HG03095 (cell line): ENCODE measurements at regions not wholly inside any gene's neighbourhood (a gene's known extent, or its start where the extent isn't known, plus 50 kb on each side); places are given as distances from the start of the nearest gene placed in this dataset.
A peak's percentile ranks its signal among the peaks of the same experiment; 100 is the strongest.

Experiments
- ATAC-seq: cut with Tn5 transposase; IDR thresholded peaks from one replicate; pipeline ENCODE4 v1.9.1; 2021; ENCODE audit warnings: moderate library complexity; ENCODE audit not compliant: unreplicated experiment

DNA sequence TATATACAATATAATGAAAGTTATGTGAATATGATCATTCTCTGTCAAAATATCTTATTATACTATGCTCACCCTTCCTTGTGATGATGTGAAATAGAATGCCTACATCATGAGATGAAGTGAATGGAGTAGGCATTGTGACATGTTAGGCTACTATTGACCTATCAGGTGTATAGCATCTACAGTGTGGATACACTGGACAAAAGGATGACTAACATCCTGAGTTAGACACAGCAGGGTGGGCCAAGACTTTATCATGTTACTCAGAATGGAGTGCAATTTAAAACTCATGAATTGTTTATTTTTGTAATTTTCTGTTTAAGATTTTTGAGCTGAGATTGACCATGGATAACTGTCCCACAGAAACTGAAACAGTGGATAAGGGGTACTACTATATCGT is 53.4 kb upstream of the NAV3 start:
- ATAC-seq: no peak

DNA sequence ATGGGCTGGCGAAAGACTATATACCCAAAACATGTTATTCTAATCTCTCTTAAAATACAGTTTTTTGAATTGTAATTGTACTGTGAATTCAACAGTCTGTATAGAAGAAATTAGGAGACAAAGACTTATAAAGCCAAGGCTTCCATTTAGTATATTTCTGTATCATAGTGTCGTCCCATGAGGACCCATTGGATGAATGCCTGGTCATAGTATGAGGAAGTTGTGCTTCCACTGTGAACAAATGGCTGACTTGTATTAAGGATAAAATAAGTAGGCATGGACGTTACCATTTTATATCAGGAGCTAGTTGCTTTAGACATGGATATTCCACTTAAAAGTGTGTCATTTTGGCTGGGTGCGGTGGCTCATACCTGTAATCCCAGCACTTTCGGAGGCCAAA is 55.9 kb upstream of the NAV3 start:
- no peak for ATAC-seq

DNA sequence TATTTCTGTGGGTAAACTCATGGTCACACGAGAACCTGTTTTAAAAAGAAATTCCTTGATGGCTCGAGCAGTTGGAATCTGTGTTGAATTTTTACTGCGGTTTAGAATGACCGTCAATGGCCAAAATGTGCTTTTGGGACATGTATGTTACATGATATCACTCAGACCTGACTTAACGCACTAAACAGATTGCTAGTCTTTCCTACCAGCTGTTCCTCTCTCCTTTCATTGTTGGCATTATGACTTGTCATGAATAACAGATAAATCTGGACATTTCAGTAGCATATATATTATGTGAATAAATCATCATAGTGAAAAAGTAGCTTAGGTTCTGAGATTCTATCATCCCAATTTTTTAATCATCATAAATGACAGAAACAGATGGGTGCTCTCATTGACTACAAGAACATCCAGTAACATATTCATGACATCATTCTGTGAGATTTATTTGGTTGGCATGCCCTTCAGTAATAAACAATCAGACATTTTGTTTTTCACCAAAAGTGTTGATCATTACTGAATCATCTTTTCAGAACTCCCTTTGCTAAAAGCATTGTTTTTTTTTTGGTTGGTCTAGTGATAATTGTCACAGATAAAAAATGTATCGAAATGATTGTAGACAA is 57.9 kb upstream of the NAV3 start:
- no peak for ATAC-seq

DNA sequence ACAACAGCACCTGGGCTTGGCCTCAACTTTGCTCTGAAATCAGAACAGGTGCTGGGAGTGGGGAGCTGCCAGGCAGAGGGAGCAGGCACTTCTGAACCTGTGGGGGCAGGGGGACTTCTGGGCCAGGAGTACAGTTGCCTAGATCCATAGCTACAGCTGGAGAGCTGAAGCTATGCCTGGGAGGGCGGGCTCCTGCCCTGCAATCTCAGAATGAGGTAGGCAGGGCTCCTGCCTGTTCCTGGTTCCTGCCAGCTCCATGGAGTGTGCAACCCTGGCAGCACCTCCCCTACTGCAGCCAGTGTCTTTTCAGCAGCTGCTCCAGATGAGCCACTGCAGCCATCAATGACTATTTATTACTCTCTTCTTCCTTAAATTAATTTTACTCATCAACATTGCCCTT is 62.1 kb upstream of the NAV3 start:
- no peak for ATAC-seq

DNA sequence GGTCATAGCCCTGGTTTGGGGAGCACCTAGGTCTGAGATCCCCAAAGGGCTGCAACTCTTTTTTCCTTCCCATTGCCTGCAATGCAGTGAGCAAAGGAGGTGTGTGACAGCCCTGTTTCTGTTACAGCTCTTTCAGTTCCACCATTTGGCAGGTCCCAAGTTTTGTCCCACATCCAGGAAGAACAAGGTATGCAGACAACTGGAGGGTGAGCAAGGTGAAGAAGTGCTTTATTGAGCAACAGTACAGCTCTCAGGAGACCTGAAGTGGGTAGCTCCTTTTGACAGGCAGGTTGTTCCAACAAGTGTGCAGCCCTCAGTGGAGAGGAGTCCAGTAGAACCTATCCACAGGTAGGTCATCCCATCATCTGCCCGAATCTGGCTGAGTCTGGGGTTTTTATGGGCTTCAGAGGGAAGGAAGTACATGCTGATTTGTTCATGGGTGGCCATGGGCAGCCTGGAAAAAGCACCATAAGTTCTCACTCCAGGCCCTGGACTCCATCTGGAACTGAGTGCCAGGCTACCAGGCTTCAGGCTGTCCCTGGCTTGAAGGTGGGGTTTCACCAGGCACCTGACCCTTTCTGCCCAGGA is 62.8 kb upstream of the NAV3 start:
- no peak for ATAC-seq

DNA sequence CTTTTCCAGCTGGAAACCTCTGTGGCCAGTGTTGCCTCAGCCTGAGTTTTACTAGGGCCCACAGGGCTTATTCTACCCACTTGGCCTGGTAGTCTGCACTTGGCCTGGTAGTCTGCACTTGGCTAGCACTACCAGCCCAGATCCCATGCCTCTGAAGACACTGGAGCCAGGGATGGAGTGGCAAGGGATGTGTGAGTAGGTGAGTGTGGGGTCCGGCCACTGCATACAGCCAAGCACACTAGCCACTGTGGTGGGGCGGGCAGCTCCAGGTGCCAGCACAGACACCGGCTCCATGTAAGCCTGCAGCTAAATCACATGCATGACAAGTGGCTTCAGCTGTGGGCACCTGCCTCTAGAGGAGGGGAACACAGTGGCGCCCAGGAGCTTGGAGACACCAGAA is 63.4 kb upstream of the NAV3 start:
- ATAC-seq: no peak

DNA sequence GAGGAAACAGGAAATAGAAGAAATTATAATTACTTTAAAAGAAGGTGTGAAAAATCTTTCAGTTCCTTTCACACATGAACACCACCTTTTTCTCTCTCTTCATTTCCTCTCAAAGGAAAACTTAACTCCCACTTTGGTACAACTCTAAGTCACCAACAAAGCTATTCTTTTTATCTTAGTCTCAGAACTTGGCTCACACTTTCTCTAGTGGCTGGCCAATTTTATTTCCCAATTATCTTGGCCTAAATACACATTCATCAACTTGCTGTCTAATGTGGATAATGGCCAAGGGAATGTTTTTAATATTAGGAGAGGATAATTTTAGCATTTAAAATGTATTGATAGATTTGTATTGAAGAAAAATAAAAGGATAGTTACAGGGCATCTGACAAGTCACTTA is 64.5 kb upstream of the NAV3 start:
- no peak for ATAC-seq

DNA sequence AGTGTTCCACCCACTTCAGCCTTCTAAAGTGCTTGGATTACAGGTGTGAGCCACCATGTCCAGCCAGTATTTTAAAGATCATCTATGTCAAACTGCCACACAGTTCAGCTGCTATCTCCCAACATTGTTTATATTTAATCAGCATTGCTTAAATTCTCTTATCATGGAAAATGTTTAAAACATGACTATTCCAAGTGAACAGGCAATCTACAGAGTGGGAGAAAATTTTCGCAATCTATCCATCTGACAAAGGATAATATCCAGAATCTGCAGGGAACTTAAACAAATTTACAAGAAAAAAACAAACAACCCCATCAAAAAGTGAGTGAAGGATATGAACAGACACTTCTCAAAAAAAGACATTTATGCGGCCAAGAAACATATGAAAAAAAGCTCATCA is 69.4 kb upstream of the NAV3 start:
- no peak for ATAC-seq

DNA sequence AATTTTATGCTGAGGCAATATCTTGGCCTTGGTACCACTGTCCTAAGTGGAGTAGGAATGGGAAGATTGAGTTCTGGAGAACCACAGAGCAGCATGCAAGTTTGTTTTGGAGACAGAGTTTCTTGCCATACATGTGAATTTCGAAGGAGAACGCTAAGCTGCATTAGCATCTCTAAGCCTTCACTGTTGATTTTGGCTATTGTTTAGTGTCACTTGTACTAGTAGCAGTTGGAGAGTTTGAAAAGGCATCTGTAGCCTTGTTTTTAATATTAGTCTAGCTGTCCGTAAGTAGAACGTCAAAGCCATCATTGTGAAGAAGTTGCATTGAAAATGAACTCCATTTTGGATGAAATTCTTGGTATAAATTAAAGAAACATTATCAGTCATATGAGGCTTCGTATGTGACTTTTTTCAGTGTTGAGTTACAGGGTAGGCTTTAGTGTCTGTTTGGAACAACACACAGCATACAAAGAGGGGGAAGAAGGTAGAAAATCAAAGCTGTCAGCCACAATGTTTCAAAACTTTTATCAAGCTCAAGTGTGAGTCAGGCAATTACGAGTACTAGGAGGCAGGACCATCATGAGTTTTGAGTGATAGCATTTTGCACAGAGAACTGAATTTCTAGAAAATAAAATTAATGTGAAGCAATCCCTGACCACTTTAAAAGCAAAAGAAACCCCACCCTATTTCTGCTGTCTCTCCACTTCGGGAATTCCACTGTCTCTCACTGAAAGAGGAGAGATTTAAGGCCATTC is 70.2 kb upstream of the NAV3 start:
- no peak for ATAC-seq

DNA sequence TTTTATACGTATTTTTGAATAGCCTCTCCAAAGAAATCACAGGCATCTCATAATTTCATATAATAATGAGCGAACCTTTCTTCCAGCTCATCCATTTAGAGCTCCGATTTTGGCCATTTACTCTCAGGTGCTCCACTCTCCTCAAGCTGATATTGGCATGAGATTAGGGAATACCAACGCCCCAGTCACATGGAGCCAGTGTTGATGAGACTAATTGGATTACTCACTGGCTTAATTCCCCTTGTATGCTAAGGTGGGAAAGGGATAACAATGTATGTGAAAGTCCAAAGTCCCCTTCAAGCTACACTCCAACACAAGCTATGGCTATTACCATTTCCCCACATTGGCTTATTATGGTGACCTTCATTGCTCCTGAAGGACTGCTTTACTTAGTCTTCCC is 76.6 kb upstream of the NAV3 start:
- no peak for ATAC-seq

DNA sequence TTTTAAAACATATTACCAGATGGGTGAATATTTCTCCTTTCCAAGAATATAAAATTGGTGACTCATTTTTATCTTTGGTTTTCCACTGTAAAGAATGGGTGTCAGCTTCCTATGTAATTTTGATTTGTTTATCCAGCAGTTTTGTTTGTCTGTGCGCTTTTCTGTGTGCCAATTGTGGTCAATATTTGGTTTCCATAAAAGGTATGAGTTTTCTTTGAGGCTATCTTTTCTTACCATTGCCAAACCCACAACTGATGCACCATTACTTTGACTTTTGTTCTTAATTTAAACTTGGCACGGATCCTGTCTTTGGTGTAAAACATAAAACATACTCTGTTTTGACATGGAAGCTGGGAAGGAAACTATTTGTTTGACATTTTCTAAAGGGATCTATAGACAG is 78.8 kb upstream of the NAV3 start:
- ATAC-seq: no peak

DNA sequence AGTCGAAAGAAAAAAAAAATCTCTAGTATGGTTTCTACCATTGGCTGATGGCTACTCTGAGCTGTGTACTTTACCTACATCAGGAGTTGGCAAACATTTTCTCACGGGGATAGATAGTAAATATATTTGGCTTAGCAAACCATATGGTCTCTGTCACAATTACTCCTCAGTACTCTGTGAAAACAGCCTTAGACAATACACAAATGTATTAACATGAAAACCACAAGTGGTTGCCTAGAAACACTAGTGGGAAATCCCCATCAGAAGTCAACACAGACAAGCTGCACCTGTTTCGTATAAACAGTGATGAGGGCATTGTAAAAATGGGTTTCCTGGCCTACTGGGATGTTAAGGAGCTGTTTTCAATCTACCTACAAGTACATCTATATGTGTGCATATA is 84.6 kb upstream of the NAV3 start:
- ATAC-seq: peak; percentile 100

DNA sequence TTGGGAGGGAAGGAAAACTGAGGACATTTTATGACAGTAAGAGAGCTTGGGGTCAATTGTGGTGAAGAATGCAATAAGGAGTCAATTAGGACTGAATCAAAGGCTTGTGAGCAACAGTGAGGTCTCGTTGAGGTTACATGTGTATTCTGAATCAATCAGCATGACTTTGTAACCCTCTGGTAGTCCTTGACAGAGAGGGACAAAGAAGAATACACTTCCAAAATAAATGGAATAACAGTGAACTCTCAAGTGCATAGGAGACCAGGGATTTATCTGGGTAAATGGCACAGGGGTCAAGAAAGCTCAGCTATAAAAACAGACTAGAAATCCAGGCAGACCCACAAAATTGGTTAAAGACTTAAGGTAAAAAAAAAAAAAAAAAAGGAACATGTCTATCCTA is 85.1 kb upstream of the NAV3 start:
- no peak for ATAC-seq

DNA sequence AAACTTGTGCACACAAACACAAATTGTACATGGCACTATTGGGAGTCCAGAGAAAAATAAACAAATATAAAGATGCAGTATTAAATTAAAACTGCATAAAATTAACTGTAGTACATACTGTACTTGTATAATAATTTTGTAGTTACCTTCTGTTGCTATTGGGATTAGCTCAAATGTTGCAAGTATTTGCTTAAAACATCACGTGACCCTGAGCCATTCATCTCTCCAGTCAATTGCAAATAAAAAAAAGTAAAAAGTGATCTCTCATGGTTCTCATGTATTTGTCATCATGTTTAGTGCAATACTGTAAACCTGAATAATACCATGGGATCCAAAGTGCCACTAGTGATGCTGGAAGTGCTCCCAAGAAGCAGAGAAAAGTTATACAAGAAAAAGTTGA is 88.1 kb upstream of the NAV3 start:
- no peak for ATAC-seq

DNA sequence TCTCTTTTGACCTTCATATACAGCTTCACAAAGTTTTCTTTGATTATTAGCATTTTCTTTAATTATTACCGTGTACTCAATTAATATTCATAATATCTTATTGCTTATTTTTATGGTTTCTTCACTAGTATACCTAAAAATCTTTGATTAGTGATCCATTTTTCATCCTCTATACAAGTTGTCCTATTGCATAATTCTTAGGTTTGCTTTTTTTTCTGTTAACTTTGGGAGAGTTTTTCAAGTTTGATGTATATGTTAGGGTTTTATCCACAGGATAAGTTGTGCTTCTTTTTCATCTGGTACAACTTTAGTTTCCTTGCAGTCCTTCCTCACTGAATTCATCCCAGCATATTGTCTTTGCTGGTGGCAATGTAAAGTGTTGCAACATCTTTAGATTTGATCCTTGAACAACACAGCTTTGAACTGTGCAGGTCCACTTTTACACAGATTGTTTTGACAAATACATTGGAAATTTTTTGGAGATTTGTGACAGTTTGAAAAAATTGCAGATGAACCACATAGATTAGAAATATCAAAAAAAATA is 88.6 kb upstream of the NAV3 start:
- no peak for ATAC-seq

DNA sequence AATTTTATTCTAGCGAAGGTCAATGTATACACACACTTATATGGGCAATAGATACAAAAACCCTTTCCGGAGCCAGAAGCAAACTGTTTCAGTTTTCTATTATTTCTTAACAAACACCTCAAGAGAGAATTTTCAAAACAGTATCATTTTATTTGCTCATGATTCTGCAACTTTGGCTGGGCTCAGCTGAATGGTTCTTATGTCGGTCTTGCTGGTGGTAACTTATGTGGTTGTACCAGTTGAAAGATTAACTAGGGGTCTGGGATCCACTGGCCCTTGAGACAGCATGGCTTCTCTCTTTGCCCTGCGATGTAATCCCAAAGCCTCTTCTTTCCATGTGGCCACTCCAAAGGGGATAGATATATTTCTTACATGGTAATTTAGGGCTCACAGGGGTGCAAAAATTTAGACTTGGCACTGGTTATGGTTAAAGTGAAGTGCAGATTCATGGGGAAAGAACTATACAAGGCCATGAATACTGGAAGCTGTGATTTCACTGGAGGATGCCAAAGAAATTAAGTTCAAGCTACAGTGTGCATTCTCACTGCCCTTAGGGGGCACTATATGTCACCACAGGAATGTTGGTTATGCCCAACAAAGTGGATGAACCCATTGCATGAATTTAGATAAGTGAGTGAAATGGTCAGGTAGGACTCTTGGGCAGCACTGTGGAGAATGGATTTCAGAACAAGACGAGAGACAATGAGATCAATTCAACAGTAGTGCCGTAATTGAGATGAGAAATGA is 94.3 kb upstream of the NAV3 start:
- ATAC-seq: no peak

DNA sequence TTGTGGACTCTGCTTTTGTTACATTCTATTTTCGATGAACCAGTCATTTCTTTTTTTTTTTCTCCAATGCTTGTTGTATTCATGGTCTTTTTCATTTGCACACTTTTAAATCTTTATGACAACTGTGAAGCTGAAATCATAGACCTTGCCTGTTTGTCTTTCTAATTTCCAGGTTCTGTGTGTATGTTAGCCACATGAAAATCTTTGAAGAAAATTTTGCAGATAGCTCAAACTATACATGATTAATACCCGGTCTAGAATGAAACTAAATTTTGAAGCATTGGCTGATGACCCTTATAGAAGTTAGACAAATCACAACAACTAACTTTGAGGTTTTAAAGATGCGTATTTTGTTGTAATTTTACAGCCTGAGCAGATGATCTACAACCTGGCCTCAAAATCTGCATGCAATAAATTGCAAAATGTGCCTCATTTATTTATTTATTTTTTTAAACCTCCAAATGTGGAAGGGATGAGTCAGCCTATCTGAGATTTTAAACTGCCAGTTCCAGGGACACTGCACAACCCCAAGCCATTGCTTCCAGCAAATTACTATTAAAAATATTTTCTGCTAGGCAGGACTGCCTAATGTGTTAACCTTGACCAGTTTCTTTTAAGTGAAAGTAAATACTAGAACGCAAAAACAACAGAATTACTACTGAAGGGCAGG is 96.3 kb upstream of the NAV3 start:
- ATAC-seq: no peak

DNA sequence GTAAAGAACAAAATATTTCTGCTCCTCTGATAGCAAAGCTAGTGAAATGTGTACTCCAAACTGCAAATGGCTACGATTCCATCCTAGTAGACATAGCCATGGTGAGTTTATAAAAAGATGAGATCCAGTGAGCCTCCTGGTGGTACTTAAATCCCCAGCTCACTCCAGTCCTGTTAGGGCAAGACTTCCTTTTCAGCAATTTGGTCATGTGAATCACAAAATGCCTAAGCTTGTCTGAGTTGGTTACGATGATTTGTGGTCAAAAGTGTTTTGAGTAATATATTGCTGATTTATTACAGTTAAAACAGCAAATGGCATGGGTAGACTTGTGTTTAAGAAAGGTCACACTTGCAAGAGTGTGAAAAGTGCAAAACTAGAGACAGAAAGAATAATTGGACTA is 102.7 kb upstream of the NAV3 start:
- no peak for ATAC-seq

DNA sequence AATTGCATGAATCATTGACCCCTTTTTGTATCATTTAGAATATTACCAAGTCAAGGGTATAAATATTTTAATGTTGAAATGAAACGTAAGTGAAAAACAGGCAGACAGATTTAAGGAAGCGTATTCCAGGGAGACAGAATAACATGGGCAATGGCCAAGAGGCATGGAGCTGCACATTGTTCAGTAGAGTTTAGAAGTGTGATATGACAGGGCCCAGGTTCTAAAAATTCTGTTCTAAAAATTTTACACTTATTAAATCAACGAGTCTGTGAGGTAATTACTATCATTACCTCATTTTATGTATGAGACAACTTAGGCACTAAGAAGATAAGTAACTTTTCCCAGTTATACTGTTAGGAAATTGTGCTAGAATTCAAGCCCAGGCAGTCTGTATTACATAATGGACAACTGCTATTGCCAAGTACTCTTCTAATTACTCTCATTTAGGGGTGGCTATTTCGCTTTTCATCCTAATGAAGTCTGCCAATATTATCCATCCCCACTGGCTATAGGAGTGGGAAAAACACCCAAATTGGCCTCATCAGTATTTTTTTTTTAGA is 103.2 kb upstream of the NAV3 start:
- no peak for ATAC-seq

DNA sequence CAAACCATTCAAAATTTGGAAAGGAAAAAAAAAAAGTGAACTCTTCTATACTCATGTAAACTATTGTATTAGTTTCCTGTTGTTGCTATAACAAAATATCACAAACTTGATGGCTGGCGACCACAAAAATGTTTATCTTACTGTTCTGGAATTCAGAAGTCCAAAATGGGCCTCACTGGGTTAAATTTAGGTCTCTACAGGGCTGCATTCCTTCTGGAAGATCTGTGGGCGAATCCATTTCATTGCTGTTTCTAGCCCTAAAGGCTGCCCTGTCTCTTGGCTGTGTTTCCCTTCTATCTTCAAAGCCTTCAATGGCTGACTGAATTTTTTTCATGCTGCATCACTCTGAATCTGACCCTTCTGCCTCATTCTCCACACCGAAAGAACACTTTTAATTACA is 105.1 kb upstream of the NAV3 start:
- no peak for ATAC-seq
